ENCODE measurements at regions not wholly inside any gene's neighbourhood (a gene's known extent, or its start where the extent isn't known, plus 50 kb on each side); places are given as distances from the start of the nearest gene placed in this dataset.

GRCh38 chr3:107904536-107905066 is 186.2 kb downstream of the CD47 start:
- DNase-seq (ENCODE audit: low read depth in 1 of 2, low spot score in 1 of 2) = no peak

- DNase-seq (ENCODE audit: low read depth in 1 of 2, low spot score in 1 of 2) = no peak
Measured at GRCh38 chr3:107899990-107900651, 190.7 kb downstream of the CD47 start.

- no peak for DNase-seq (ENCODE audit: low read depth in 1 of 2, low spot score in 1 of 2)
Measured at GRCh38 chr3:107897471-107898061, 193.3 kb downstream of the CD47 start.

- no peak for DNase-seq (ENCODE audit: low read depth in 1 of 2, low spot score in 1 of 2)
Measured at GRCh38 chr3:107894998-107895397, 195.8 kb downstream of the CD47 start.

- no peak for DNase-seq (ENCODE audit: low read depth in 1 of 2, low spot score in 1 of 2)
Measured at GRCh38 chr3:107892955-107893624, 197.7 kb downstream of the CD47 start.

GRCh38 chr3:107884719-107885460 is 205.9 kb downstream of the CD47 start:
- no peak for DNase-seq (ENCODE audit: low read depth in 1 of 2, low spot score in 1 of 2)

- DNase-seq (ENCODE audit: low read depth in 1 of 2, low spot score in 1 of 2) = no peak
Measured at GRCh38 chr3:107884028-107884427, 206.8 kb downstream of the CD47 start.

- DNase-seq (ENCODE audit: low read depth in 1 of 2, low spot score in 1 of 2) = no peak
Measured at GRCh38 chr3:107882881-107883280, 207.9 kb downstream of the CD47 start.

GRCh38 chr3:107882261-107882660 is 208.6 kb downstream of the CD47 start:
- DNase-seq (ENCODE audit: low read depth in 1 of 2, low spot score in 1 of 2) = no peak

- DNase-seq (ENCODE audit: low read depth in 1 of 2, low spot score in 1 of 2) = no peak
Measured at GRCh38 chr3:107881509-107881908, 209.3 kb downstream of the CD47 start.

GRCh38 chr3:107880702-107881101 is 210.1 kb downstream of the CD47 start:
- no peak for DNase-seq (ENCODE audit: low read depth in 1 of 2, low spot score in 1 of 2)

GRCh38 chr3:107877936-107878335 is 212.9 kb downstream of the CD47 start:
- DNase-seq (ENCODE audit: low read depth in 1 of 2, low spot score in 1 of 2) = no peak

- no peak for DNase-seq (ENCODE audit: low read depth in 1 of 2, low spot score in 1 of 2)
Measured at GRCh38 chr3:107870943-107871638, 219.7 kb downstream of the CD47 start.

GRCh38 chr3:107870096-107870495 is 220.7 kb downstream of the CD47 start:
- DNase-seq (ENCODE audit: low read depth in 1 of 2, low spot score in 1 of 2) = no peak

GRCh38 chr3:107868449-107868848 is 222.4 kb downstream of the CD47 start:
- DNase-seq (ENCODE audit: low read depth in 1 of 2, low spot score in 1 of 2) = no peak

GRCh38 chr3:107861904-107862303 is 228.9 kb downstream of the CD47 start:
- DNase-seq (ENCODE audit: low read depth in 1 of 2, low spot score in 1 of 2) = no peak

- no peak for DNase-seq (ENCODE audit: low read depth in 1 of 2, low spot score in 1 of 2)
Measured at GRCh38 chr3:107861422-107861821, 229.4 kb downstream of the CD47 start.
